IMR-90 (cell line): ENCODE measurements at regions not wholly inside any gene's neighbourhood (a gene's known extent, or its start where the extent isn't known, plus 50 kb on each side); places are given as distances from the start of the nearest gene placed in this dataset.
A peak's percentile ranks its signal among the peaks of the same experiment; 100 is the strongest.

Experiments used
- ATAC-seq: fragments of 200-7000 bp; cut with Tn5 transposase; 2 replicates; pipeline ENCODE4 v1.9.1; 2020; ENCODE audit warnings: low read depth, mild to moderate bottlenecking, moderate library complexity
- BruUV-seq: library from RNA; stranded (reverse); fragments of 400-500 nt; replicated peaks from 2 replicates; lab custom pipeline; 2021; lab: Mats Ljungman, UMichigan
- CTCF ChIA-PET: fragments of 300-600 bp; formaldehyde crosslinking; extraction: SDS; loops from one replicate; lab custom pipeline; 2021; ENCODE audit warnings: antibody characterized with exemption; lab: Yijun Ruan, JAX
- POLR2A ChIA-PET: fragments of 300-600 bp; sonication (Branson Sonifier 250); formaldehyde crosslinking; loops from one replicate; lab custom pipeline; 2022; ENCODE audit warnings: antibody characterized with exemption; ENCODE audit not compliant: unreplicated experiment; lab: Charles Lee
- DNase-seq: peaks from one replicate; pipeline ENCODE4 v3.0.0; 2013
- H2AFZ ChIP-seq: replicated peaks from 2 replicates; pipeline ENCODE3; 2013; ENCODE audit warnings: low read length, mild to moderate bottlenecking; ENCODE audit not compliant: poor library complexity
- H2AK5ac ChIP-seq: 2 replicates; pipeline ENCODE4 v1.6.1; 2013; ENCODE audit warnings: low read depth, low read length, inconsistent platforms
- H2AK9ac ChIP-seq: replicated peaks from 2 replicates; pipeline ENCODE3; 2013; ENCODE audit warnings: mild to moderate bottlenecking, low read depth, low read length, moderate library complexity; ENCODE audit not compliant: poor library complexity
- H2BK120ac ChIP-seq: 2 replicates; pipeline ENCODE4 v1.6.1; 2013; ENCODE audit warnings: low read depth, low read length, inconsistent platforms
- H2BK15ac ChIP-seq: 3 replicates; pipeline ENCODE4 v1.6.1; 2013; ENCODE audit warnings: low read depth, low read length, inconsistent platforms
- H2BK20ac ChIP-seq: 2 replicates; pipeline ENCODE4 v1.6.1; 2013; ENCODE audit warnings: low read depth, mild to moderate bottlenecking, inconsistent platforms, low read length, moderate library complexity
- H2BK5ac ChIP-seq: 2 replicates; pipeline ENCODE4 v1.6.1; 2013; ENCODE audit warnings: mild to moderate bottlenecking, low read depth, low read length, inconsistent platforms; ENCODE audit not compliant: poor library complexity, severe bottlenecking
- H3K14ac ChIP-seq: replicated peaks from 2 replicates; pipeline ENCODE4 v1.6.1; 2013; ENCODE audit warnings: low read depth, low read length, inconsistent platforms
- H3K18ac ChIP-seq: 2 replicates; pipeline ENCODE4 v1.6.1; 2013; ENCODE audit warnings: low read depth, low read length, control low read depth
- H3K23ac ChIP-seq: 2 replicates; pipeline ENCODE4 v1.6.1; 2013; ENCODE audit warnings: low read depth, low read length, inconsistent platforms
- H3K27ac ChIP-seq: 2 replicates; pipeline ENCODE4 v1.5.1; 2013; ENCODE audit warnings: mild to moderate bottlenecking, control low read depth, low read length; ENCODE audit not compliant: insufficient read depth
- H3K27me3 ChIP-seq: 2 replicates; pipeline ENCODE4 v1.6.1; 2013; ENCODE audit warnings: low read length; ENCODE audit not compliant: control insufficient read depth, insufficient read depth
- H3K36me3 ChIP-seq: 2 replicates; pipeline ENCODE4 v1.6.1; 2013; ENCODE audit warnings: low read length, mixed read lengths; ENCODE audit not compliant: control insufficient read depth, insufficient read depth
- H3K4ac ChIP-seq: 2 replicates; pipeline ENCODE4 v1.6.1; 2013; ENCODE audit warnings: low read depth, low read length, inconsistent platforms
- H3K4me1 ChIP-seq: 2 replicates; pipeline ENCODE4 v1.6.1; 2013; ENCODE audit warnings: low read length, mixed read lengths; ENCODE audit not compliant: control insufficient read depth, insufficient read depth
- H3K4me2 ChIP-seq: 2 replicates; pipeline ENCODE4 v1.6.1; 2013; ENCODE audit warnings: low read depth, mild to moderate bottlenecking, control low read depth, low read length, moderate library complexity
- H3K4me3 ChIP-seq: 2 replicates; pipeline ENCODE4 v1.5.1; 2013; ENCODE audit warnings: low read depth, mild to moderate bottlenecking, control low read depth, low read length, moderate library complexity; ENCODE audit not compliant: insufficient read depth
- H3K56ac ChIP-seq: 2 replicates; pipeline ENCODE4 v1.6.1; 2013; ENCODE audit warnings: low read length, inconsistent platforms; ENCODE audit not compliant: insufficient read depth; ENCODE audit errors: extremely low read depth
- H3K79me1 ChIP-seq, 2 experiments: 2 replicates each; pipeline ENCODE4 v1.6.1; 2013; ENCODE audit warnings: low read length in 2 of 2, inconsistent platforms in 1 of 2, low read depth in 1 of 2
- H3K9ac ChIP-seq: 2 replicates; pipeline ENCODE4 v1.6.1; 2013; ENCODE audit warnings: low read depth, low read length, control low read depth
- H3K9me1 ChIP-seq: 2 replicates; pipeline ENCODE4 v1.6.1; 2013; ENCODE audit warnings: low read length, inconsistent platforms; ENCODE audit not compliant: insufficient read depth
- H3K9me3 ChIP-seq: 2 replicates; pipeline ENCODE4 v1.6.1; 2013; ENCODE audit warnings: low read length; ENCODE audit not compliant: control insufficient read depth, insufficient read depth
- H4K20me1 ChIP-seq: 2 replicates; pipeline ENCODE4 v1.6.1; 2013; ENCODE audit warnings: low read length, inconsistent platforms; ENCODE audit not compliant: insufficient read depth
- H4K5ac ChIP-seq: 2 replicates; pipeline ENCODE4 v1.6.1; 2013; ENCODE audit warnings: mild to moderate bottlenecking, low read depth, low read length, control low read depth
- H4K8ac ChIP-seq, 2 experiments: 2 replicates each; pipeline ENCODE4 v1.6.1; 2013; ENCODE audit warnings: low read depth in 2 of 2, low read length in 2 of 2, control low read depth in 1 of 2, inconsistent platforms in 1 of 2
- H4K91ac ChIP-seq: 2 replicates; pipeline ENCODE4 v1.6.1; 2013; ENCODE audit warnings: low read depth, low read length, inconsistent platforms; ENCODE audit not compliant: insufficient read depth
- NFE2L2 ChIP-seq: fragments of 150-350 bp; IDR thresholded peaks from 2 replicates; pipeline ENCODE4 v1.6.1; 2016; ENCODE audit warnings: low read depth, mild to moderate bottlenecking, low read length
- RCOR1 ChIP-seq: IDR thresholded peaks from 2 replicates; pipeline ENCODE4 v1.6.1; 2012; ENCODE audit warnings: mild to moderate bottlenecking, low read length, improper control_type of control experiment; ENCODE audit not compliant: insufficient replicate concordance
- dilution Hi-C: fragments of 300-500 bp; cut with HindIII; formaldehyde crosslinking; loops from one replicate; pipeline ENCODE4 v1.14.3; 2018; ENCODE audit warnings: low sequenced_read_pairs; ENCODE audit not compliant: unreplicated experiment
- in situ Hi-C: fragments of 300-500 bp; cut with MboI; formaldehyde crosslinking; loops from 3 replicates; pipeline ENCODE4 v1.14.3; 2019; ENCODE audit warnings: low sequenced_read_pairs, inconsistent platforms, mixed read lengths
- intact Hi-C: fragments of 100-400 bp; cut with micrococcal nuclease; formaldehyde crosslinking; loops from 2 replicates; pipeline ENCODE4 v1.10.0; 2022

DNA sequence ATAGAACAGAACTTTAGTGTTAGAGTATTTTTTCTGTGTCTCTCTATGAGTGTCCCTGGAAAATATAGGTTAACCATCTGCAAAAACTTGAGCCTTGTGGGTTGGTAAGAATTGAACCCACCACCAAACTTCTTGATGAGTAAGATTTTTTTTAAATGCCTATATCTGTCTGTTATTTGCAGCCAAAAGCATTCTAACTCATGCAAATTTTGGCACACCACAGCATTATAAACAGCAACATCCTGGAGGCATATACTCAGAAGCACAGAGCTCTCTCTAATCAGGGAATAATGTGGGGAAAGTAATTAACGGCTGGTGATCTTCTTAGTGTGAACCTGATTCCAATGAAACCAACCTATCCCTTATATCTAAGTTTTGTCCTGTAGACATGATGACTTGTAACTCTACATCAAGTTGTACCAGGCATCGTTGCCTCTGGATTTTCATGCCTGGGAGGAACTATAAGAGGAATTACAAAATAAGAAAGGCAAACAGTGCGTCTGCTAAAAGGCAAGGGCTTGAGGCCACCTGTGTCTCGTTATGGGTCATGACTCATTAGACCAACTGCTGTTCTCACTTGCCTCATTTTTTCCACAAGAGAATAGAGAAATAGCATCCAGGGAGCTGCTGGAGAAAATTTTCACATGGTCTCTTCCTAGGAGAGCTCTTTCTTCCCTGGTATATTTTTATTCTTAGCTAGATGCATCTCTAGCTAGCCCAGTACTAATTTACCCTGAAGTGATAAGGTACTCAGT is 202.4 kb downstream of the CHIC2 start (continued):
- peak; percentile 61 for TF ChIP-seq RCOR1

DNA sequence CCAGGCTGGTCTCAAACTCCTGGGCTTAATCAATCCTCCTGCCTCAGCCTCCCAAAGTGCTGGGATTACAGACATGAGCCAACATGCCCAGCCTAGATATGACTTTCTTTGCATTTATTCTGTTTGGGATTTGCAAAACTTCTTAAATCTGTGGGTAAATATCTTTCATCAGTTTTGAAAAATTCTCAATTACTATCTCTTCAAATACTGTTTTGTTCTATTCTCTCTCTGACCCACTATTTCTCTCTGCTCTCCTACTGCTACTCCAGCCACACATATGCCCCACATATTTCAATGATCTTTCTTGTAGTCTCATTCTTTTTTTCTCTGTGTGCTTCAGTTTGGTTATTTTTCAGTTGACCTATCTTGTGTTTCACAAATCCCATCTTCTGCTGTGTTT is 205.1 kb downstream of the CHIC2 start:
- POLR2A ChIA-PET: no interaction called here
- H3K9ac ChIP-seq: no peak overlapping the region
- no peak overlapping the region for H2BK120ac ChIP-seq
- H3K79me1 ChIP-seq: no peaks in the 10 kb centered on the region
- H3K27me3 ChIP-seq: no peaks in the 10 kb centered on the region
- H3K4me2 ChIP-seq: no peak overlapping the region
- no peak overlapping the region for H4K8ac ChIP-seq
- ATAC-seq (no peak), DNase-seq (no peak)
- H2BK15ac ChIP-seq: no peak overlapping the region
- no peak overlapping the region for H2BK5ac ChIP-seq
- CTCF ChIA-PET: no interaction called here
- H3K56ac ChIP-seq: no peak overlapping the region
- H3K18ac ChIP-seq: no peak overlapping the region
- TF ChIP-seq NFE2L2: no peak
- no peak overlapping the region for H3K4ac ChIP-seq
- no peak overlapping the region for H2AK9ac ChIP-seq
- H4K5ac ChIP-seq: no peak overlapping the region
- peaks cover 26% of the 10 kb centered on the region for H3K4me1 ChIP-seq
- H3K14ac ChIP-seq: no peak overlapping the region
- H4K91ac ChIP-seq: no peak overlapping the region
- H3K27ac ChIP-seq: no peak overlapping the region
- H3K23ac ChIP-seq: no peak overlapping the region
- dilution Hi-C loops (no loop called here), in situ Hi-C loops (no loop called here), intact Hi-C loops (no loop called here)
- H2AFZ ChIP-seq: no peak overlapping the region
- H3K9me3 ChIP-seq: no peaks in the 10 kb centered on the region
- H3K4me3 ChIP-seq: no peak overlapping the region
- H3K36me3 ChIP-seq: no peaks in the 10 kb centered on the region
- BruUV-seq: no TSS peak
- no peak overlapping the region for H2AK5ac ChIP-seq
- H3K9me1 ChIP-seq: peaks cover 6% of the 10 kb centered on the region; the same call in 1 of the 2 replicates
- H4K20me1 ChIP-seq: no peaks in the 10 kb centered on the region
- H2BK20ac ChIP-seq: no peak overlapping the region
